ENCODE measurements at regions not wholly inside any gene's neighbourhood (a gene's known extent, or its start where the extent isn't known, plus 50 kb on each side); places are given as distances from the start of the nearest gene placed in this dataset.

DNA sequence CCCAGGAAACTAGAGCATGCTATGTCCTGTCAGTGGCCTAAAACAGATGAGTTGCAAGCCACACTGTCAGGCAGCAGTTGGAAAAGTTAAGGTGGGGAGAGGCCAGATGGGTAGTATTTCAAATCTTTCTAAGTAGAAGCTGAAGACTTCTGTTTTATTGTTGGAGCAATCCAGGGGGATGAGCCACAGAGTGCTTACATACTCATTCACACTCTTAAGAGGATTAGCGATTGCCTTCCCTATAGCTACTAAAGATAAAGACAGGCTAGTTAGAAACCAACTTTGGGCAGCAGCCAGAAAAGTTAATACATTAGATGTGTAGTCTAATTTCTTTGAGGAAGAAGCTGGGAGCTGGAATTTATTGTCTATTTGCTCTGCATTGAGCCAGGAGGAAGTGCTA, 61.7 kb upstream of the ELAVL2 start:
- TF ChIP-seq, protein P1, sequence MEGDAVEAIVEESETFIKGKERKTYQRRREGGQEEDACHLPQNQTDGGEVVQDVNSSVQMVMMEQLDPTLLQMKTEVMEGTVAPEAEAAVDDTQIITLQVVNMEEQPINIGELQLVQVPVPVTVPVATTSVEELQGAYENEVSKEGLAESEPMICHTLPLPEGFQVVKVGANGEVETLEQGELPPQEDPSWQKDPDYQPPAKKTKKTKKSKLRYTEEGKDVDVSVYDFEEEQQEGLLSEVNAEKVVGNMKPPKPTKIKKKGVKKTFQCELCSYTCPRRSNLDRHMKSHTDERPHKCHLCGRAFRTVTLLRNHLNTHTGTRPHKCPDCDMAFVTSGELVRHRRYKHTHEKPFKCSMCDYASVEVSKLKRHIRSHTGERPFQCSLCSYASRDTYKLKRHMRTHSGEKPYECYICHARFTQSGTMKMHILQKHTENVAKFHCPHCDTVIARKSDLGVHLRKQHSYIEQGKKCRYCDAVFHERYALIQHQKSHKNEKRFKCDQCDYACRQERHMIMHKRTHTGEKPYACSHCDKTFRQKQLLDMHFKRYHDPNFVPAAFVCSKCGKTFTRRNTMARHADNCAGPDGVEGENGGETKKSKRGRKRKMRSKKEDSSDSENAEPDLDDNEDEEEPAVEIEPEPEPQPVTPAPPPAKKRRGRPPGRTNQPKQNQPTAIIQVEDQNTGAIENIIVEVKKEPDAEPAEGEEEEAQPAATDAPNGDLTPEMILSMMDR (IDR thresholded peaks at IDR 0.05), result no peak
- TF ChIP-seq POLR2A (IDR thresholded peaks at IDR 0.05), result no peak
